Neural crest cell (in vitro differentiated cells): ENCODE measurements at regions not wholly inside any gene's neighbourhood (a gene's known extent, or its start where the extent isn't known, plus 50 kb on each side); places are given as distances from the start of the nearest gene placed in this dataset.

Source experiments
- DNase-seq: peaks from one replicate; pipeline ENCODE4 v3.0.0; 2021; ENCODE audit warnings: low read depth, mixed read lengths, low spot score
- H3K27ac Mint-ChIP-seq: one replicate; pipeline ENCODE4 v1.8.0; 2021; ENCODE audit warnings: mild to moderate bottlenecking, mixed read lengths; ENCODE audit not compliant: unreplicated experiment
- H3K27me3 Mint-ChIP-seq: 2 replicates; pipeline ENCODE4 v1.8.0; 2021; ENCODE audit warnings: low read depth, mild to moderate bottlenecking, mixed read lengths
- H3K36me3 Mint-ChIP-seq: 2 replicates; pipeline ENCODE4 v1.8.0; 2021; ENCODE audit warnings: low read depth, mild to moderate bottlenecking, mixed read lengths
- H3K4me1 Mint-ChIP-seq: 2 replicates; pipeline ENCODE4 v1.8.0; 2021; ENCODE audit warnings: mixed read lengths
- H3K4me3 Mint-ChIP-seq: one replicate; pipeline ENCODE4 v1.8.0; 2021; ENCODE audit warnings: mild to moderate bottlenecking, mixed read lengths
- H3K9me3 Mint-ChIP-seq: 2 replicates; pipeline ENCODE4 v1.8.0; 2021; ENCODE audit warnings: mixed read lengths
- CTCF ChIP-seq: fragments of 200-600 bp; sonication (generic); conservative IDR thresholded peaks from 2 replicates; pipeline ENCODE4 v1.5.0; 2021; ENCODE audit warnings: antibody characterized with exemption, mild to moderate bottlenecking

GRCh38 chr20:5492937-5493336 lies 117.9 kb downstream of the GPCPD1 start:
- Mint-ChIP-seq H3K4me3 (no peak overlapping the region), H3K9me3 (peaks cover 8% of the 10 kb centered on the region), H3K4me1 (no peaks in the 10 kb centered on the region), H3K27ac (no peak overlapping the region), H3K36me3 (peaks cover 4% of the 10 kb centered on the region), H3K27me3 (peaks cover 6% of the 10 kb centered on the region)
- no peak for DNase-seq
- no peak for TF ChIP-seq CTCF

GRCh38 chr20:5491455-5491854 lies 119.4 kb downstream of the GPCPD1 start:
- H3K9me3 Mint-ChIP-seq: peaks cover 8% of the 10 kb centered on the region
- DNase-seq: no peak
- H3K27ac Mint-ChIP-seq: no peak overlapping the region
- no peak for TF ChIP-seq CTCF
- H3K4me3 Mint-ChIP-seq: no peak overlapping the region
- no peaks in the 10 kb centered on the region for H3K4me1 Mint-ChIP-seq
- H3K27me3 Mint-ChIP-seq: peaks cover 17% of the 10 kb centered on the region
- H3K36me3 Mint-ChIP-seq: peaks cover 4% of the 10 kb centered on the region

GRCh38 chr20:5489601-5490000 lies 121.2 kb downstream of the GPCPD1 start:
- H3K27me3 Mint-ChIP-seq: peaks cover 18% of the 10 kb centered on the region
- no peaks in the 10 kb centered on the region for H3K36me3 Mint-ChIP-seq
- H3K27ac Mint-ChIP-seq: no peak overlapping the region
- no peak overlapping the region for H3K4me3 Mint-ChIP-seq
- no peak for TF ChIP-seq CTCF
- H3K9me3 Mint-ChIP-seq: peaks cover under 1% of the 10 kb centered on the region
- H3K4me1 Mint-ChIP-seq: no peaks in the 10 kb centered on the region
- no peak for DNase-seq

GRCh38 chr20:5488823-5489222 lies 122.0 kb downstream of the GPCPD1 start:
- no peaks in the 10 kb centered on the region for H3K4me1 Mint-ChIP-seq
- H3K4me3 Mint-ChIP-seq: no peak overlapping the region
- no peak for DNase-seq
- H3K36me3 Mint-ChIP-seq: no peaks in the 10 kb centered on the region
- no peaks in the 10 kb centered on the region for H3K9me3 Mint-ChIP-seq
- TF ChIP-seq CTCF: no peak
- H3K27ac Mint-ChIP-seq: no peak overlapping the region
- H3K27me3 Mint-ChIP-seq: peaks cover 18% of the 10 kb centered on the region

GRCh38 chr20:5486377-5487054 lies 124.3 kb downstream of the GPCPD1 start:
- no peak for TF ChIP-seq CTCF
- no peak overlapping the region for H3K4me3 Mint-ChIP-seq
- H3K27ac Mint-ChIP-seq: no peak overlapping the region
- H3K36me3 Mint-ChIP-seq: no peaks in the 10 kb centered on the region
- H3K27me3 Mint-ChIP-seq: peaks cover 21% of the 10 kb centered on the region
- no peaks in the 10 kb centered on the region for H3K9me3 Mint-ChIP-seq
- no peaks in the 10 kb centered on the region for H3K4me1 Mint-ChIP-seq
- DNase-seq: no peak
